HG03520 (cell line): ENCODE measurements at regions not wholly inside any gene's neighbourhood (a gene's known extent, or its start where the extent isn't known, plus 50 kb on each side); places are given as distances from the start of the nearest gene placed in this dataset.

Source experiments
- ATAC-seq: cut with Tn5 transposase; IDR thresholded peaks from one replicate; pipeline ENCODE4 v1.9.1; 2021; ENCODE audit warnings: mild to moderate bottlenecking, moderate library complexity; ENCODE audit not compliant: unreplicated experiment

GRCh38 chr5:92904021-92904420 lies 677.0 kb downstream of the NR2F1-AS1 start:
- ATAC-seq = no peak

GRCh38 chr5:92899611-92900010 lies 681.4 kb downstream of the NR2F1-AS1 start:
- no peak for ATAC-seq

GRCh38 chr5:92896722-92897121 lies 684.3 kb downstream of the NR2F1-AS1 start:
- no peak for ATAC-seq

GRCh38 chr5:92890841-92891244 lies 690.2 kb downstream of the NR2F1-AS1 start:
- ATAC-seq = no peak

- ATAC-seq = no peak
These were observed 691.9 kb downstream of the NR2F1-AS1 start for GRCh38 chr5:92889140-92889539.

- no peak for ATAC-seq
These were observed 693.8 kb downstream of the NR2F1-AS1 start for GRCh38 chr5:92887254-92887653.

GRCh38 chr5:92886751-92887150 lies 694.3 kb downstream of the NR2F1-AS1 start:
- ATAC-seq = no peak

- no peak for ATAC-seq
These were observed 695.1 kb downstream of the NR2F1-AS1 start for GRCh38 chr5:92885950-92886349.

- ATAC-seq = no peak
These were observed 696.5 kb downstream of the NR2F1-AS1 start for GRCh38 chr5:92884469-92884868.

GRCh38 chr5:92879806-92880543 lies 701.0 kb downstream of the NR2F1-AS1 start:
- ATAC-seq = no peak

GRCh38 chr5:92874790-92875189 lies 706.2 kb downstream of the NR2F1-AS1 start:
- ATAC-seq = no peak

- ATAC-seq = no peak
These were observed 712.6 kb downstream of the NR2F1-AS1 start for GRCh38 chr5:92868442-92868841.

- no peak for ATAC-seq
These were observed 716.4 kb downstream of the NR2F1-AS1 start for GRCh38 chr5:92864591-92864990.

GRCh38 chr5:92863666-92864065 lies 717.4 kb downstream of the NR2F1-AS1 start:
- no peak for ATAC-seq

- no peak for ATAC-seq
These were observed 719.3 kb downstream of the NR2F1-AS1 start for GRCh38 chr5:92861531-92862285.

GRCh38 chr5:92860061-92860460 lies 721.0 kb downstream of the NR2F1-AS1 start:
- ATAC-seq = no peak

GRCh38 chr5:92852219-92852618 lies 728.8 kb downstream of the NR2F1-AS1 start:
- ATAC-seq = no peak

GRCh38 chr5:92850886-92851285 lies 730.1 kb downstream of the NR2F1-AS1 start:
- ATAC-seq = no peak

- ATAC-seq = no peak
These were observed 731.3 kb downstream of the NR2F1-AS1 start for GRCh38 chr5:92849756-92850155.

GRCh38 chr5:92841604-92842155 lies 739.3 kb downstream of the NR2F1-AS1 start:
- ATAC-seq = no peak

GRCh38 chr5:92838253-92838652 lies 742.8 kb downstream of the NR2F1-AS1 start:
- no peak for ATAC-seq
